ENCODE measurements at regions not wholly inside any gene's neighbourhood (a gene's known extent, or its start where the extent isn't known, plus 50 kb on each side); places are given as distances from the start of the nearest gene placed in this dataset.
"Not testable (repeated sequence)": the region's sequence is repeated elsewhere in the genome, so short reads cannot be mapped to it uniquely, and the experiment has no call there.

- TF ChIP-seq CTCF (IDR thresholded peaks at IDR 0.05) (no peak), POLR2A (IDR thresholded peaks at IDR 0.05) (no peak), POLR2AphosphoS5 (IDR thresholded peaks at IDR 0.05) (no peak), EP300 (IDR thresholded peaks at IDR 0.05) (no peak)
- H3K9me3 ChIP-seq: peaks cover 15% of the 10 kb centered on the region
- no peak overlapping the region for H3K4me3 ChIP-seq
- DNase-seq (ENCODE audit: low spot score in 2 of 2): no peak
- no peak overlapping the region for H3K27ac ChIP-seq
- WGBS: 41% methylated on average over 5 of the region's 5 CpGs
- no peaks in the 10 kb centered on the region for H3K36me3 ChIP-seq
- no peaks in the 10 kb centered on the region for H3K27me3 ChIP-seq
- peaks cover 4% of the 10 kb centered on the region for H3K4me1 ChIP-seq
Measured at GRCh38 chr4:124459941-124460310, 252.6 kb downstream of the ANKRD50 start.

GRCh38 chr4:124461592-124461991 is 250.9 kb downstream of the ANKRD50 start:
- not testable (repeated sequence) for H3K27ac ChIP-seq; DNase-seq (ENCODE audit: low spot score in 2 of 2); H3K4me1 ChIP-seq; H3K36me3 ChIP-seq; H3K27me3 ChIP-seq; H3K4me3 ChIP-seq
- H3K9me3 ChIP-seq: peaks cover 15% of the 10 kb centered on the region
- WGBS: 94% methylated on average over 7 of the region's 7 CpGs

GRCh38 chr4:124462954-124463828 is 249.3 kb downstream of the ANKRD50 start:
- DNase-seq (ENCODE audit: low spot score in 2 of 2): no peak
- WGBS: 97% methylated on average over 18 of the region's 18 CpGs
- H3K4me3 ChIP-seq: no peak overlapping the region
- peaks cover 15% of the 10 kb centered on the region for H3K9me3 ChIP-seq
- no peaks in the 10 kb centered on the region for H3K36me3 ChIP-seq
- H3K27ac ChIP-seq: no peak overlapping the region
- TF ChIP-seq EP300 (IDR thresholded peaks at IDR 0.05): no peak
- H3K4me1 ChIP-seq: peaks cover 4% of the 10 kb centered on the region
- no peaks in the 10 kb centered on the region for H3K27me3 ChIP-seq

- H3K4me3 ChIP-seq: no peak overlapping the region
- peaks cover under 1% of the 10 kb centered on the region for H3K4me1 ChIP-seq
- H3K9me3 ChIP-seq: peaks cover 15% of the 10 kb centered on the region
- DNase-seq (ENCODE audit: low spot score in 2 of 2): no peak
- no peaks in the 10 kb centered on the region for H3K27me3 ChIP-seq
- no peak overlapping the region for H3K27ac ChIP-seq
- TF ChIP-seq POLR2A (IDR thresholded peaks at IDR 0.05) (no peak), EP300 (IDR thresholded peaks at IDR 0.05) (no peak), POLR2AphosphoS5 (IDR thresholded peaks at IDR 0.05) (no peak), CTCF (IDR thresholded peaks at IDR 0.05) (no peak)
- 81% methylated on average over 1 of the region's 1 CpG for WGBS
- no peaks in the 10 kb centered on the region for H3K36me3 ChIP-seq
Measured at GRCh38 chr4:124464836-124465235, 247.7 kb downstream of the ANKRD50 start.

GRCh38 chr4:124468360-124468759 is 244.2 kb downstream of the ANKRD50 start:
- WGBS: 94% methylated on average over 7 of the region's 7 CpGs
- no peaks in the 10 kb centered on the region for H3K27me3 ChIP-seq
- H3K9me3 ChIP-seq: peaks cover 15% of the 10 kb centered on the region
- H3K36me3 ChIP-seq: no peaks in the 10 kb centered on the region
- H3K4me3 ChIP-seq: no peak overlapping the region
- TF ChIP-seq POLR2AphosphoS5 (IDR thresholded peaks at IDR 0.05) (no peak), EP300 (IDR thresholded peaks at IDR 0.05) (no peak), CTCF (IDR thresholded peaks at IDR 0.05) (no peak)
- H3K27ac ChIP-seq: no peak overlapping the region
- DNase-seq (ENCODE audit: low spot score in 2 of 2): no peak
- no peaks in the 10 kb centered on the region for H3K4me1 ChIP-seq

- H3K4me3 ChIP-seq: no peak overlapping the region
- TF ChIP-seq POLR2A (IDR thresholded peaks at IDR 0.05) (no peak), CTCF (IDR thresholded peaks at IDR 0.05) (no peak), EP300 (IDR thresholded peaks at IDR 0.05) (no peak), POLR2AphosphoS5 (IDR thresholded peaks at IDR 0.05) (no peak)
- no peaks in the 10 kb centered on the region for H3K4me1 ChIP-seq
- no peaks in the 10 kb centered on the region for H3K36me3 ChIP-seq
- H3K27me3 ChIP-seq: no peaks in the 10 kb centered on the region
- peaks cover 21% of the 10 kb centered on the region for H3K9me3 ChIP-seq
- H3K27ac ChIP-seq: no peak overlapping the region
- no peak for DNase-seq (ENCODE audit: low spot score in 2 of 2)
Measured at GRCh38 chr4:124469981-124470380, 242.6 kb downstream of the ANKRD50 start.

All from suprapubic skin (tissue), 4 donors.